Trophoblast cell (in vitro differentiated cells and primary cell): ENCODE measurements at regions not wholly inside any gene's neighbourhood (a gene's known extent, or its start where the extent isn't known, plus 50 kb on each side); places are given as distances from the start of the nearest gene placed in this dataset.
"Not testable (repeated sequence)": the region's sequence is repeated elsewhere in the genome, so short reads cannot be mapped to it uniquely, and the experiment has no call there.

Source experiments
- DNase-seq, 2 donors: peaks; one replicate each; pipeline ENCODE4 v3.0.0-alpha.2; 2016
- H2AFZ ChIP-seq: 2 replicates; pipeline ENCODE4 v1.6.1; 2013; ENCODE audit warnings: low read length, moderate library complexity, mild to moderate bottlenecking; ENCODE audit not compliant: insufficient read depth, poor library complexity
- H2AK5ac ChIP-seq: 2 replicates; pipeline ENCODE4 v1.6.1; 2013; ENCODE audit warnings: mild to moderate bottlenecking, low read length
- H2BK120ac ChIP-seq: 2 replicates; pipeline ENCODE4 v1.6.1; 2013; ENCODE audit warnings: low read length, mild to moderate bottlenecking, moderate library complexity; ENCODE audit not compliant: insufficient read depth, poor library complexity
- H2BK12ac ChIP-seq: 2 replicates; pipeline ENCODE4 v1.6.1; 2013; ENCODE audit warnings: mild to moderate bottlenecking, low read length, moderate library complexity
- H2BK5ac ChIP-seq: 2 replicates; pipeline ENCODE4 v1.6.1; 2013; ENCODE audit warnings: low read length, low read depth, moderate library complexity, mild to moderate bottlenecking; ENCODE audit not compliant: poor library complexity
- H3K14ac ChIP-seq: 2 replicates; pipeline ENCODE4 v1.6.1; 2013; ENCODE audit warnings: mild to moderate bottlenecking, low read length
- H3K18ac ChIP-seq: 2 replicates; pipeline ENCODE4 v1.6.1; 2013; ENCODE audit warnings: mild to moderate bottlenecking, low read length
- H3K23ac ChIP-seq: 2 replicates; pipeline ENCODE4 v1.6.1; 2013; ENCODE audit warnings: low read length
- H3K27ac ChIP-seq: 2 replicates; pipeline ENCODE4 v1.5.1; 2013; ENCODE audit warnings: low read depth, mild to moderate bottlenecking, inconsistent platforms, low read length, moderate library complexity
- H3K27me3 ChIP-seq: 2 replicates; pipeline ENCODE4 v1.6.1; 2013; ENCODE audit warnings: inconsistent platforms, mild to moderate bottlenecking, low read length, moderate library complexity; ENCODE audit not compliant: insufficient read depth
- H3K36me3 ChIP-seq, 2 experiments: 1 replicate in 1 of 2; 2 replicates in 1 of 2; pipeline ENCODE4 v1.6.1; 2013; ENCODE audit warnings: low read length in 2 of 2, mild to moderate bottlenecking in 2 of 2, moderate library complexity in 1 of 2; ENCODE audit not compliant: insufficient read depth in 2 of 2, control insufficient read depth in 1 of 2
- H3K4ac ChIP-seq: 2 replicates; pipeline ENCODE4 v1.6.1; 2013; ENCODE audit warnings: low read depth, mild to moderate bottlenecking, low read length, moderate library complexity
- H3K4me1 ChIP-seq, 2 experiments: 1 replicate in 1 of 2; 2 replicates in 1 of 2; pipeline ENCODE4 v1.6.1; 2013; ENCODE audit warnings: low read length in 2 of 2, mild to moderate bottlenecking in 2 of 2, moderate library complexity in 1 of 2; ENCODE audit not compliant: insufficient read depth in 2 of 2, control insufficient read depth in 1 of 2
- H3K4me2 ChIP-seq: 2 replicates; pipeline ENCODE4 v1.6.1; 2013; ENCODE audit warnings: inconsistent platforms, mild to moderate bottlenecking, low read length, moderate library complexity
- H3K4me3 ChIP-seq: 2 replicates; pipeline ENCODE4 v1.5.1; 2013; ENCODE audit warnings: mild to moderate bottlenecking, low read depth, low read length, inconsistent platforms
- H3K79me1 ChIP-seq: one replicate; pipeline ENCODE4 v1.6.1; 2013; ENCODE audit warnings: low read length
- H3K79me2 ChIP-seq: 2 replicates; pipeline ENCODE4 v1.6.1; 2013; ENCODE audit warnings: low read length, mild to moderate bottlenecking; ENCODE audit not compliant: control insufficient read depth, insufficient read depth, poor library complexity
- H3K9ac ChIP-seq: 2 replicates; pipeline ENCODE4 v1.6.1; 2013; ENCODE audit warnings: mild to moderate bottlenecking, low read length
- H3K9me3 ChIP-seq: 2 replicates; pipeline ENCODE4 v1.6.1; 2013; ENCODE audit warnings: low read depth, mild to moderate bottlenecking, control low read depth, inconsistent platforms, low read length; ENCODE audit not compliant: insufficient read depth
- H4K12ac ChIP-seq: 2 replicates; pipeline ENCODE4 v1.6.1; 2013; ENCODE audit warnings: low read depth, mild to moderate bottlenecking, low read length, moderate library complexity
- H4K8ac ChIP-seq: 2 replicates; pipeline ENCODE4 v1.6.1; 2013; ENCODE audit warnings: low read depth, mild to moderate bottlenecking, low read length, moderate library complexity
- H4K91ac ChIP-seq: one replicate; pipeline ENCODE4 v1.6.1; 2013; ENCODE audit warnings: low read depth, mild to moderate bottlenecking, low read length, moderate library complexity
- WGBS: extraction: QIAGEN DNeasy Blood & Tissue Kit; methylation state at CpG from one replicate; pipeline ENCODE4 v1.1.7; 2013; ENCODE audit warnings: missing lambda C conversion rate; ENCODE audit not compliant: insufficient read length, insufficient coverage; ENCODE audit errors: extremely low coverage; 5-methylcytosine and 5-hydroxymethylcytosine counted together

DNA sequence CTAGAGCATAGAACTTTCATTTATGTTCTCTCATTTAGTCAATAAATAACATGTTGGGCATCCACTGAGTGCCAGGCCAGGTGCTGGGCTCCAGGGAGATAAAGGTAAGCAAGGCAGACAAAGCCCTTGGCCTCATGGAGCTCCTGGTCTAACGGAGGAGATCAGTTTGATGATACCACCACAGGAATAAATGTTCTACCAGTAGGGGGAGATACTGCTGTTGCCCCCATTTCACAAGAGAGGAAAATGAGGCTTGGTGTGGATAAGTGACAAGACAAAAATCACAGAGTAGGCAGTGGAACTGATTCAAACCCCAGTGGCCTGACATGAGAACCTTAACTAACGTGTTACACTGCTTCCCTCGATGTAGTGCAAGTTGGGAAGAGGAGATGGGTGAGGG is 80.4 kb upstream of the ERCC4 start:
- no peak overlapping the region for H3K9ac ChIP-seq
- H2BK5ac ChIP-seq, result no peak overlapping the region
- H3K79me1 ChIP-seq, result no peaks in the 10 kb centered on the region
- H3K18ac ChIP-seq, result no peak overlapping the region
- H3K4ac ChIP-seq, result no peak overlapping the region
- H3K14ac ChIP-seq, result no peak overlapping the region
- H4K8ac ChIP-seq, result no peak overlapping the region
- no peak overlapping the region for H3K4me2 ChIP-seq
- no peak overlapping the region for H3K27ac ChIP-seq
- WGBS, result no CpG with 5 or more reads among the region's 3 CpGs
- DNase-seq, result no peak
- no peak overlapping the region for H3K4me3 ChIP-seq
- H4K12ac ChIP-seq, result no peak overlapping the region
- H3K23ac ChIP-seq, result no peak overlapping the region
- H2AFZ ChIP-seq, result no peak overlapping the region
- H3K27me3 ChIP-seq, result no peaks in the 10 kb centered on the region
- H3K36me3 ChIP-seq, result no peaks in the 10 kb centered on the region
- no peak overlapping the region for H2BK120ac ChIP-seq
- H3K79me2 ChIP-seq, result no peaks in the 10 kb centered on the region
- no peak overlapping the region for H2AK5ac ChIP-seq
- H3K9me3 ChIP-seq, result no peaks in the 10 kb centered on the region
- no peak overlapping the region for H2BK12ac ChIP-seq
- no peak overlapping the region for H4K91ac ChIP-seq
- no peaks in the 10 kb centered on the region for H3K4me1 ChIP-seq

DNA sequence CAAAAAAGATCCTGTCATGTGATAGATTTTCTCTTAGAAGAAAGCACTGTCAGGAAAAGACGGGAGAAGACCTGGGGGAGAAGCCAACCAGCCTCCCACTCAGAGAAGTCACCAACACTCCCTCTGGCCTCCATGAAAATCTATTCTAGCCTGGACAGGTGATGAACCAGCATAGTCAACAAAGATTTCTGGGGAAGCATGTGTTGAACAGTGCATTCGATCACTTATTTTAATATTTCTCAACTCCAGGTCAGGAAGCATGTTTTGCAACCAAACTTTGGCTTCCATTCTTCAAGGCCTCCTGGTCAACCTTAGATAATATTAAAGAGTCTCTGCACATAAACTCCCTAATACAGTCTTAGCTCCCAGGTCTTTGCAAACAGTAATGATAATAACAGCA is 74.7 kb upstream of the ERCC4 start:
- DNase-seq, result no peak
- Histone ChIP-seq H2BK12ac (no peak overlapping the region), H3K9me3 (peaks cover 2% of the 10 kb centered on the region), H2AK5ac (no peak overlapping the region), H2BK120ac (no peak overlapping the region), H4K91ac (no peak overlapping the region), H3K4me3 (no peak overlapping the region), H4K12ac (no peak overlapping the region), H3K4me2 (no peak overlapping the region), H3K79me1 (no peaks in the 10 kb centered on the region), H3K36me3 (no peaks in the 10 kb centered on the region), H3K4me1 (no peaks in the 10 kb centered on the region), H3K18ac (no peak overlapping the region), H3K79me2 (no peaks in the 10 kb centered on the region), H3K9ac (no peak overlapping the region), H3K4ac (no peak overlapping the region), H4K8ac (no peak overlapping the region), H2AFZ (no peak overlapping the region), H3K27ac (no peak overlapping the region), H3K27me3 (no peaks in the 10 kb centered on the region), H3K14ac (no peak overlapping the region), H2BK5ac (no peak overlapping the region), H3K23ac (no peak overlapping the region)
- WGBS, result no CpG with 5 or more reads among the region's 2 CpGs

GRCh38 chr16:13848795-13849194 is 71.2 kb upstream of the ERCC4 start:
- no peaks in the 10 kb centered on the region for H3K36me3 ChIP-seq
- H3K4ac ChIP-seq, result no peak overlapping the region
- no peak overlapping the region for H2BK120ac ChIP-seq
- no peaks in the 10 kb centered on the region for H3K4me1 ChIP-seq
- H2BK12ac ChIP-seq, result no peak overlapping the region
- no peaks in the 10 kb centered on the region for H3K79me1 ChIP-seq
- no peaks in the 10 kb centered on the region for H3K27me3 ChIP-seq
- H3K9ac ChIP-seq, result no peak overlapping the region
- DNase-seq, result no peak
- H3K9me3 ChIP-seq, result peaks cover 2% of the 10 kb centered on the region
- no peak overlapping the region for H3K27ac ChIP-seq
- no peak overlapping the region for H4K8ac ChIP-seq
- H3K18ac ChIP-seq, result no peak overlapping the region
- no peaks in the 10 kb centered on the region for H3K79me2 ChIP-seq
- no peak overlapping the region for H2AK5ac ChIP-seq
- H2BK5ac ChIP-seq, result no peak overlapping the region
- H3K4me3 ChIP-seq, result no peak overlapping the region
- H4K91ac ChIP-seq, result no peak overlapping the region
- H3K4me2 ChIP-seq, result no peak overlapping the region
- no peak overlapping the region for H2AFZ ChIP-seq
- no peak overlapping the region for H3K14ac ChIP-seq
- no CpG with 5 or more reads among the region's 2 CpGs for WGBS
- H3K23ac ChIP-seq, result no peak overlapping the region
- no peak overlapping the region for H4K12ac ChIP-seq

- not testable (repeated sequence) for H2BK12ac ChIP-seq, H2AK5ac ChIP-seq, H3K4me3 ChIP-seq, H4K91ac ChIP-seq, H4K12ac ChIP-seq, H4K8ac ChIP-seq, H3K79me2 ChIP-seq, H2AFZ ChIP-seq, H2BK5ac ChIP-seq, H3K23ac ChIP-seq, H3K4ac ChIP-seq, H3K4me2 ChIP-seq, H3K36me3 ChIP-seq, H3K9ac ChIP-seq, H3K18ac ChIP-seq, H3K9me3 ChIP-seq, DNase-seq, H3K14ac ChIP-seq, H3K27ac ChIP-seq, H2BK120ac ChIP-seq, H3K27me3 ChIP-seq, H3K4me1 ChIP-seq, H3K79me1 ChIP-seq
- no CpG with 5 or more reads among the region's 4 CpGs for WGBS
These were observed 69.8 kb upstream of the ERCC4 start for GRCh38 chr16:13850173-13850572.
